SW480 (cell line): ENCODE measurements at regions not wholly inside any gene's neighbourhood (a gene's known extent, or its start where the extent isn't known, plus 50 kb on each side); places are given as distances from the start of the nearest gene placed in this dataset.
"Not testable (repeated sequence)": the region's sequence is repeated elsewhere in the genome, so short reads cannot be mapped to it uniquely, and the experiment has no call there.

Experiments
- DNase-seq: peaks from one replicate; pipeline ENCODE4 v3.0.0-alpha.2; 2016; ENCODE audit warnings: low spot score

DNA sequence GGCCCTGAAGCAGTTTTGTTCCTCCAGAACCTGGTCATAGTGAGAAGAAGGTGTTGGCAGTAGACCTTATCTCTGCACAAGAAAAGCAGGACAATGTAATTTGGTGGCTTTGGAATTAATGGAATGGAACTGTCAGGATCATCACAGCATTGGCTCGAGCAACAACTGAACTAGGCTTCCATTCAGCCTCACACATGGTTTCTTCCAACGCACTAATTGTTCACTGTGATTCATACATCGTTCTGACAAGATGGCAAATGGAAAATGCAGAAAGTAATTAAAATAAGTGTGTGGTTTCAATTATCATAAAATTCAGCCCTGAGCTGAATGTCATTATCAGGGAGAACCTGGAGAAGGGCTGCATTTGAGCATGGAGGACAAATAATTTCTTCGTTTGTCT is 80.6 kb downstream of the MFSD1 start:
- no peak for DNase-seq

DNA sequence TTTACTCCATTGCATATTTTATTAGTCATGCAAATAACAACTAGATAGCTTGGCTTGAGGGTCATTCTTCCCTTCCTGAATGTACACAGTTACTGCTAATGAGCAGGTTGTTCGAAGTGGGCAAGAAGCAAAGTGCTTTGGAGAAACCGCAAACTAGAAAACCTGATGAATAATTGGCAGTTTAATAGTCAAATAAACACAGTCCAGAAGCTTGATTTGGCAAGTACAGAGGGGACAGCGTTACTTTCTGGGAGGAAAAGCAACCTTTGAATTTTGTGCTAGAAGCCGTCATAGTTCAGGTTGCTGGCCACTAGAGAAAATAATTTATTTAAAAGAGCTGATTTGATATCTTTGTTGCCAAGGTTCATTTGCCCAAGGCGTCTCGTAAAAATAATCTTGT is 94.9 kb downstream of the MFSD1 start:
- no peak for DNase-seq

- no peak for DNase-seq
These were observed 104.9 kb downstream of the MFSD1 start for GRCh38 chr3:158906749-158907148.

DNA sequence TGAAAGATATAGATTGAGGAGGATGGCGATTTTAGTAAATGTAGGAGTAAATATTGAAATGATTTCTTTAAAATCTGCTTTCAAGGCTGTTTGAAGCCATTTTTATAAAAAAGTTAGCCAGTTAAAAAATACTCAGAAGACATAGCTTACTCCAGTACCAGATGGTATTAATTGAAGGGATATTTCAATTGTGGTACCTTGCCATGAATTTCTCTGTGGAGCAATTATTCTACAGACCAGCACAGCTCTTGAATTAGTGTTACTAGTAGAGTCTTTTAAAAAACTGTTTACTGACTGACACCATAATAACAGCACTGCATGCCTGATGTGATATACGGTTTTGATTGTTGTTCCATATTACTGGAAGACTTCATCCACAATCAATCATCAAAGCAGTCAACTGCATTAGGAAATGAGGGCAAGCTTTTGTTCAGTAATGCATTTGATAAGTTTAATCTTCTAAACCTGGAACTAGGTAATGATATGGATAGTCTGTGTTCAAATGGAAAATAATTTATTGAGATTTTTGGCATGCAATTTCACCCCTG is 106.4 kb downstream of the MFSD1 start:
- no peak for DNase-seq

- no peak for DNase-seq
These were observed 108.0 kb downstream of the MFSD1 start for GRCh38 chr3:158909870-158910269.

- DNase-seq: no peak
These were observed 109.7 kb downstream of the MFSD1 start for GRCh38 chr3:158911586-158911985.

DNA sequence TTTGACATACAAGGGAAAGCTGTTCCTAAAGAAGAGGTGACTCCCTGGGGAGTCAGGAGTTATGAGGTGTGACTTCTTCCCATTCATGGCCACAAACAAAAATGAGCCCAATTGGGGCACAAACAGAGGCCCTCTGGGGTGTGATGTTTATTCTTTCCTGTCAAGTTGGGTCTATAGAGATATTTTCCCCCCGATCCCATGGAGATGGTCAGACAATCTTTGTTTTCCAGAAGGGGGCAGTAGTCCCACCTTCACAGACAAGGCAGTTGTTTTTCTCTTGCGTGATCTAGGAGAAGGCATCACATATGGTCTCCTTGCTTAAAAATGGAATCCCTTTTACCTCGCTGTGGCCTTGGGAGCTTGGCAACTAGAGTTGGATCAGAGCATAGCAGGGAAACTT is 110.3 kb downstream of the MFSD1 start:
- DNase-seq: no peak

- DNase-seq: no peak
These were observed 110.8 kb downstream of the MFSD1 start for GRCh38 chr3:158912621-158913020.

GRCh38 chr3:158916111-158916510 is 114.3 kb downstream of the MFSD1 start:
- no peak for DNase-seq

GRCh38 chr3:158918008-158918407 is 116.2 kb downstream of the MFSD1 start:
- peak; percentile 76 for DNase-seq

- no peak for DNase-seq
These were observed 116.6 kb downstream of the MFSD1 start for GRCh38 chr3:158918451-158918850.

DNA sequence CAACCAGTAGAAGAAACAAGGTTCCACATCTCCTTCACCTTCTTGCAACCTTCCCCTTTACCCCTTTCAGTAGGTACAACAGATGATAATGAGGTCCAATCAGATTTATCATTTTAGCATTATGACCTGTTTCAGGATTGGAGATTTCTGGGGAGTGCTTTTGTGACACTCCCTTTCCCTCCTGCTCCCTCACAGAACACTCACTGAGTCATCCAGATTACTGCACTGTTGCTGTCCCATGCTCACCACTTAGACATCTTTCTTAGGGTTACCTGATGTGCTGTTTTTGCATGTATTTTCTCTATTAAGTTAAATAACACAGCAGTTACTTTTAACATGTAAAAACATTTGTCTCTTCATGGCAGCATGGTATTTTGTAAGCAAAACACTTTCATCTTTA is 118.5 kb downstream of the MFSD1 start:
- no peak for DNase-seq

GRCh38 chr3:158925021-158925420 is 123.2 kb downstream of the MFSD1 start:
- no peak for DNase-seq

- DNase-seq: no peak
These were observed 124.1 kb downstream of the MFSD1 start for GRCh38 chr3:158925828-158926494.

DNA sequence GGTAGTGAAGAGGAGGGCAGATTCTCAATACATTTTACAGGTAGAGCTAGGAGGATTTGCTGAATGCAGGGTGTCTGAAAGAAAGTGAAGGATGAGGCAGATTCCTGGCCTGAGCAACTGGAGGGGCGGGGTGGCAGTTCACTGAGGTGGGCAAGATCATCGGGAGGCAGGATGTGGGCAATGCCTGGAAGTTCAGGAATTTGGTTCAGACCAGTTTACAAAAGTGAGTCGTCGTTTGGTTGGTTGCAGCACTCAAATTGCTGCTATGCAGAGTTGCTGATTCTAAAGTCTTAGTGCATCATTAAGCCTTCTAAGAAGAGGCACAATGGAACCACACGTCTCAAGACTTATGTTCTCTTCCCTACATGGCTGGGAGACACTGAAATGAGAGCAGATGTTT is 134.0 kb downstream of the MFSD1 start:
- no peak for DNase-seq

DNA sequence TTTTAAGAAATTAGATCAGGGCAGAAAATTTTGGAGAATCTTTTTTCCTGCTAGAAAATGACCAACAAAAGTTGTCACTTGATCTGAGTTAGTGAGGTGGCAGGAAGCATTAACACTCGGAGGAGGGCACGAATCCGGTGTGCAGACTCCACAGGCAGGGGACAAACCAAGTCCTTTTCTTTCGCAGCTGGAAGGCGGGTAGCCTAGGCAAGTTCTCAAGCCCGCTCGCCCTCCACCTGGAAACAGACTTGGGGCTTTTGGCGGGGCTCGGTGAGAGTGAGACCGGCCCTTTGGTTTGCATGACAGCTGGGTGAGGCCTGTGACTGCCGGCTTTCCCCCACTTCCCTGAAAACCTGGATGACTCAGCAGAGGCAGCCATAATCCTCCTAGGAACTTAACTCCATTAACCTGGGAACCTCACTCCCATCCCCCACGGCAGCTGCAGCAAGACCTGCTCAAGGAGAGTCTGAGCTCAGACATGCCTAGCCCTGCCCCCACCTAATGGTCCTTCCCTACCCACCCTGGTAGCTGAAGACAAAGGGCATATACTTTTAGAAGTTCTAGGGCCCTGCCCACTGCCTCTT is 134.8 kb downstream of the MFSD1 start:
- DNase-seq: no peak

DNA sequence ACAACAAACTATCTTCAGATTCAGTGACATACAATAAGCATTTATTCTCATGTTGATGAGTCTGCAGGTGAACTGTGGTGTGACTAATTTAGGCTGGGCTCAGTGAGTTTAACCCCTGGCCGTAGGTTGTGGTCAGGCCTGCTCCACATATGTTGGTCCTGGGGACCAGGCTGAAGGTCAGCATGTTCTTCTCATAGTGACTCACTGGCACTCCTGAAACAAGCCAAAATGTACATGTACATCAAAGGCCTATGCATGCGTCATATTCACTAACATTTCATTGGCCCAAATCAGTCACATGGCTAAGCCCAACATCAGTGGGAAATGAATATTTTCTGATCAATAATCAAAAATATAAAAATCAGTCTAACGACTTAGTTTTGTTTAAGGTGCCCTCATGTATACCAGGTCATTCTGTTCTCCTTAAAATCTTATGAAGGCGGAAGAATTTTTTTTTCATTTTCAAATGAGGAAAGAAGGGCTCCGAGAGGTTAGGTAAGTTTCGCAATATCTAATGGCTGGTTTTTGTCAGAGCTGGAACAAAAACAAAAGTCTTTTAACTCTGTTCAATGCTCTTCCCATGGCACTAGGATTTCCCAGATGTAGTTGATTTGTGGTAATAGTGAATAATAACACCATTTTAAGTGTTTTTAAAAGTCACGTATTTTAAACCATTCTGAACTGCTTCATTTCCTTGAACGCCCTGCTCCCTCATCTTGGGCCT is 148.5 kb downstream of the MFSD1 start:
- peak; percentile 20 for DNase-seq

DNA sequence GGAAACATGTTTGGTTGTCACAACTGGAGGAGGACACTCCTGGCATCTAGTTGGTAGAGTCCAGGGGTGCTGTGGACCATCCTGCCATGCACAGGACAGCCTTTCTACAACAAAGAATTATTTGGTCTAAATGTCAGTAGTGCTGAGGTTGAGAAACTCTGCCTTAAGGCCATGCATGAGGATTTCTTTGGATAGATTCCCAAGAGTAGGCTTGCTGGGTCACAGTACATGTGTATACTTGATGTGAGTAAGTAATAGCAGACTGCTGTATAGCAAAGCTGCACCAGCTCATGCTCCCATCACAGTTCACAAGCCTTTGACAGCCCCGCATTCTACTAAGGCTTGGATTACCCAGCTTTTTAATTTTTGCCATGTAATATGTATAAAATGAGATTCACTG is 151.3 kb downstream of the MFSD1 start:
- no peak for DNase-seq

- no peak for DNase-seq
These were observed 152.6 kb downstream of the MFSD1 start for GRCh38 chr3:158954420-158954819.

GRCh38 chr3:158957777-158958176 is 155.9 kb downstream of the MFSD1 start:
- not testable (repeated sequence) for DNase-seq

- DNase-seq: no peak
These were observed 157.0 kb downstream of the MFSD1 start for GRCh38 chr3:158958873-158959272.

DNA sequence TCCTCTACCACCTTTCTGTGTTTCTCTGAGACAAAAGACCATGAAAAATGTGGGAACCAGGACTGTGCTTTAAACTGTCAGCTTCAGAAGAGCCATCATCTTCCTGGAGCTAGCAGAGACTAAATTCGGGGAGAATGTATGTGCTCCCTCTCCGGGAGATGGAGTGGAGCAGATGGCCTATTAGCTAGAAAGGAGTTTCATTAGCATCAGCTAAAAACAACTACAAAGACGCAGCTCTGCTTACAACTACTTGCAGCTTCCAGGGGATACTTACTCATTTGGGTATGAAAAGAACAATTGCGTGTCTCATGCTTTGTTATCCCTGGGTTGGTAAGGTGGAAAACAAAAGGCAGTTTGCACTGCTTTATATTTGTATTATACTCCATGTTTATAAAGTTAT is 159.6 kb downstream of the MFSD1 start:
- DNase-seq: no peak

- no peak for DNase-seq
These were observed 160.1 kb downstream of the MFSD1 start for GRCh38 chr3:158961911-158962310.
